HG02759 (cell line): ENCODE measurements at regions not wholly inside any gene's neighbourhood (a gene's known extent, or its start where the extent isn't known, plus 50 kb on each side); places are given as distances from the start of the nearest gene placed in this dataset.

ENCODE experiments used
- ATAC-seq: cut with Tn5 transposase; IDR thresholded peaks from one replicate; pipeline ENCODE4 v1.9.1; 2021; ENCODE audit warnings: mild to moderate bottlenecking, moderate library complexity; ENCODE audit not compliant: unreplicated experiment

DNA sequence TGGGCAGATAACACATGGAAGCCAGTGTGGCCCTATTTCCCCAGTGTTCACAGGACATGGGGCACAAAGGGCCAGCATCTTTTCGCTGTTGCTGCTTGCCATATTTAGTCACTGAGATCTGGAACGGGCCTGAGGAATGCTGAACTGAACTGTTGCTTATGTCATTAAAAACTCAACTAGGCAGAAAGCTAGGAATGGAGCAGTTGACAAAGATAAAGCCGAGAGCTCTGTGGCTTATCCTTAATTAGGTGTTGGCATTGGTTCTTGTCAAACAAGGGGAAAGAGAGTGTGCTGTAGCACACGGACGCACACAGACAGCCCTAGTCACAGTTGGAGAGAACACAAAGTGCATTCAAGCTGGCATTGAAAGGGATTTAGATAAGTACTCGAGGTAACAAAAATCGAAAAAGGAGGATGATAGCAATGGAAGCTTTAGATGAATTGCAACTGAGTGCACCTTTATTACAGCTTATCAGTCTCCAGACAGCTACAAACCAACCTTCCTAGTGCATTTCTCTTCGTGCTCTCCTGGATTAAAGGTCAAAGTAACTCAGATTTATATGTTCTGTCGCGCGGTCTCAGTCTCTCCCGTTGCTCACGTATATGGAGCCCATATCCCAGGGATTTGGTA lies 450.2 kb upstream of the ZNF608 start:
- ATAC-seq = no peak

GRCh38 chr5:125197321-125197720 lies 450.9 kb upstream of the ZNF608 start:
- ATAC-seq = no peak

DNA sequence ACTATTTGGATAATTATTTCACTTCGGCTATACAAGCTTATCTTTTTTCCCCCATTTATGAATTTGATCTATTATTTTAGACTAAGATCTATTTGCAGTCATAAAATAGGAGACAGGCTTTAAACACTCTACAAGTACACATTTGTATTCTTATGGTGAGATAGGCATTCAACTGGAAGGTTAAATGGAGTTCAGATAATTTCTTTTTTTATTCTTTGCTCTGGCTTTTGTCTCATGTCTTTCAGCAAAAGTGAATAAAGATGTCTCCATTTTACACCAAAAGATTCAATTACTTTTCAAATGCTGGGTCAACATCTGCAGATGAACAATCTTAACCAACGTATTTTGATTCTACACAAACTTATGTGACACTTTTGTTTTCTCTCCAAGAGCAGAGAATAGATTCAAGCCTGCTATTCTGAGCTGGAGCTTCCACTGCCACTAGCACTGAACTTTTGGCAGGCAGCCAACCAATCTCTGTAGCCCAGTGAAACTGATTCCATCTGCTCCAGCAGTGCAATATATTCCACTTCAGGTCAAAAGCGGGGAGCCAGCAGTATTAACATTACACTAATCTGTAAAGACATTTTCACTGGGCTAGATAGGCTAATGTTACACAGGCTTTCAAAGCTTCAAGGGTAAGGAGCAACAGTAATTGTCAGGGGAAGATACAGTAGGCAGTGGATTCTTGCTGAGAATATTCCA lies 452.0 kb upstream of the ZNF608 start:
- ATAC-seq = no peak

- ATAC-seq = no peak
Observed at GRCh38 chr5:125199373-125199772, 452.9 kb upstream of the ZNF608 start.

- peak; percentile 69 for ATAC-seq
Observed at GRCh38 chr5:125199968-125200865, 453.8 kb upstream of the ZNF608 start.

DNA sequence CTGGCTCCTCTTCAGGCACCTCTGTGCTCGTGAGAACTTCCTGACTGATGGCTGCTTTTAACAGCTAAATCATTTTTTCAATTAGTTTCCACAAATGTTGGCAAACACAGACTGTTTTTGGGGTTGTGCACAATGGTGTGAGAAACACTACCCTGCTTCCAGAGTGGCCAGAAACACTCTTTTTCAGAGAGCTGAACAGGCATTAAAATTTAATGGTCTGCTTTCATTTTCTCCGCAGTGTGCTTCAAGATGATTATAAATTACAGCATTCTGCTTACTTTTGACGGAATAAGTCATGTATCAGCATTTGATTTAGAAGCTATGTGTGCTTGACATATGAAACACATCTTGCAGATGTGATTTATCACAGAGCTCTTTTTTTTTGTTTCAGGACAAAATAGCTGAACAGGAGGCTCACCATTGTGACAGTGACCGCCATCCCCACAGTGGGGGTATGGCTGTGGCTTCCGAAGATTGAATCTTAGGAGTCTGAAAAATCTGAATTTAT lies 454.5 kb upstream of the ZNF608 start:
- no peak for ATAC-seq

- ATAC-seq = no peak
Observed at GRCh38 chr5:125201446-125202052, 455.1 kb upstream of the ZNF608 start.

DNA sequence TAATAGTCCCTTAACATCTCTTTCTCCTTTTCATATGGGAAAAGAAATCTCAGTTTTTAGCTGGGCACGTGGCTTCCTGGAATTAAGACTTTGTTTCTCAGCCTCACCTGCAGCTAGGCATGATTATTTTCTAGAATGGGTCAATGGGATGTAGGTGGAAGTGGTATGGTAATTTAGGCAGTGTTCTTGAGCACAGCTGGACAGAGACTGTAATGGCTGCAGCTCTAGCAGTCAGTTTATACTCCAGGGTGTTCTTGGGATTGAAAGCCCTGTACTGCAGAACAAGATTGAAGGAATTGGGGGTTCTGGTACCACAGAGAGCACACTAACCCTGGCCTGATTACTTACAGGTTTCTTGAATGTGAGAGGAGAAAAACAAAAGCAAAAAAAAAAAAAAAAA lies 455.9 kb upstream of the ZNF608 start:
- no peak for ATAC-seq

DNA sequence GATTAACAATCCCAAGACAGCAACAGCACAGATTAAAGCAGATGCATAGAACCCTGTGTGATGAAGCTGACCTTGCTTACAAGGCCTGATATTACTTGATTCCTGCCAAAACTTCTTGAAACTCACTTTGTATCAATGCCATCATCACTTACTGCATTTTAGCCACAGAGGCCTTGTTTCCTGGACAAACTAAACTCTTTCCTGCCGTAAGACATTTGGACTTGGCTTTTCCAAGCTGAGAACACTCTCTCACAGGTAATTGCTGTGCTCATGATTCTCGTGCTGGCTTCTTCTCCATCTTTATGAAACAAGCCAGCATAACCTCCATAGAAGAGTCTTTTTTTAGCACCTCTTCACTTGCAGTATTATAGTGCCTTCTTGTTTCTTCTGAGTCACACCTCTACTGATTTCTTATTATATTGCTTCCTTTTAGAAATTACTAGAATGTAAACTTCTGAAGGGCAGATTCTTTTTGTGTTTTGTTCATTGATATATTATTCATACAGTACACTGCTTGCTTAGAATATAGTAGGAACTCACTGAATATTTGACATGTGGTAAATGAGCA lies 456.5 kb upstream of the ZNF608 start:
- ATAC-seq = no peak

DNA sequence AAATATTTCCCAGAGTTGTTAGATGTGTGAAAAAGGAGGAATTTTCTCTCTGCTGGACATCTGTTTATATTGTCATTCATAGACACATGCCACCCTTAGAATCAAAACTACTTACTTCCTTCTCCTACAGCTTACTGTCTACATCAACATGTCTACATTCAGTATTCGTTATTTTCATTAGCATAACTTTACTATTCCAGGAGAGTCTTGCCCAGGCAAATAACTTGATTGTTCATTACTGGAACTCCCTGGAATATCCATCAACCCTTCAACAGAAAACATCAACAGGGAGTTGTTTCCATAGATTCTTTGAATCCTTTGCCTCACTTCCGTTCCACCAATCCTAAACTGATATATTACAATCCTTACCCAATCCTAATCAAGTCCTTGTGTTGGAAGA lies 457.5 kb upstream of the ZNF608 start:
- no peak for ATAC-seq

DNA sequence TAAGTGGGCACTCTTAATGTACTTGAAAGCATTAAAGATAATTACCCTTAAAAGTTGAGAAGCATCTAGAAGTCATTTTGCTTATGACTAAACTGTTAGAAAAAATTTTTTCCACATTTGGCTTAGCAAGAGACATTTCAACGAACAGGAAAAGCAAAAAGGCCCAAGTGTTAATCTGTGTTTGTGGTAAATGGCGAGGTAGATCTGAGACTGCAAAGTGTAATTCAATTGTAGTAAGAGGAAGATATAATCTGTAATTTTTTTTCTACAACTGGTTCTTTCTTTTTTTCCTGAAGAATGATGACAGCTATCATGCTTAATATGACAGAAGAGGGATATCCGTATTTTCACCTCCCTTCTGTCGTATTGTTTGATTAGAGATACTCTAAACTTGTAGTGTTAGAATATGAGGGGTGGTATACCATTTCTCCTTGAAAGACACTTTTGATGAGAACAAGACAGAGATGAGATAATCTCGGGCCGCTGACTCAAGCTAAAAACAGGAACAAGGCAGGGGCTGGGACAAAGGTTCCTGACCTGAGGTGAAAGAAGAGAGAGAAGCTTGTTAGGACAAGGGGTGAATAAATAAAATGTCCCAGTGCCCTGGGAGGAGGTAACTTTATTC lies 459.3 kb upstream of the ZNF608 start:
- ATAC-seq = no peak

- ATAC-seq = no peak
Observed at GRCh38 chr5:125207856-125208255, 461.4 kb upstream of the ZNF608 start.

DNA sequence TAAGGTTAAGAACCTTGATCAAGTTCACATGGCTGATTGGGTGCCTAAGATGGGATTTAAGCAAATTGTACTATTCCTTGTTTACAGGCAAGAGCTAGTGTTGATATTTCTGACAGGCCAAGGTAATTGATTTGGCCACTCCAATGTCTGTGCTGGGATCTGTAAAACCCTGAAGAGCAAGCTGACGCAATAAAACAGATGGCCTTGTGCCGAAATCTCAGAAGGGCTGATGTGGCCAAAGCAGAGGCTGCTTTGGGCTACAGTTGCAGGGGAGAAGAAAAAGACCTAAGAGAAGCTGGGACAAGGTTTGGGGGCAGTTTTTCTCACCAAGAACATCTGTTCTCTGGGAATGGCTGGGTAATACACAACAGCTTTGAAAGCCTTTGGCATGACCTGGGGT lies 463.2 kb upstream of the ZNF608 start:
- ATAC-seq = no peak

DNA sequence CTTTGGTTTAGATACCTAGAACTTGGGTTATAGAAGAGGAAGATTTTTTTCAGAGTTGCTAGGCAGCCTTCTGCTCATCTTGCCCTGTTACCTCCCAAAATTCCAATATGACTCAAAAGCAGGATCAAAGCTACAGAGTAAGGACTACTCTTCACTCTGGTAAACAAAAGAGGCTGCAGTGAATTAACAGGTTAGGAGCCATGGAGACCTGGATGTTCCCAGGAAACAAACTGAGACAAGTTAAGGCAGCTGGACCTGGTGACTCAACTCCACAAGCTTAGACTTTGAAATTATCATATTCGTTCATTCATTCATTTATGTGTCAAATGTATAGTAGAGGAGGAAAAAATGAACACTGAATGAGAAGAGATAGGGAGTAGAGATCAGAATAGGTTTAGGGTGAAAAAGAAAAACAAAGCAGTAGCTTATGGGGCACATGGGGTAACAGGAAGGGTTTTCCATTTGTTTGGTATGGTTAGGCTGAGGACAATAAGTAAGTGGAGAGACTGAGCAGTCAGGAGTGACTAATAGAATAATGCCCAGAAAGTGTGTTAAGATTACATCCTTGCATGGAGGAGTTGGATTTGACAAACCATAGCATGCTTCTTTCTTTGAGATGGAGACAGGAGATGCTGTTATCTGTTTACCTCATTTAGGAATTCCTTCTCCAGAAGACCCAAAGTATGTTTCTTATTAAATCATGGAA lies 464.0 kb upstream of the ZNF608 start:
- ATAC-seq = no peak

GRCh38 chr5:125214080-125214479 lies 467.6 kb upstream of the ZNF608 start:
- peak; percentile 58 for ATAC-seq

DNA sequence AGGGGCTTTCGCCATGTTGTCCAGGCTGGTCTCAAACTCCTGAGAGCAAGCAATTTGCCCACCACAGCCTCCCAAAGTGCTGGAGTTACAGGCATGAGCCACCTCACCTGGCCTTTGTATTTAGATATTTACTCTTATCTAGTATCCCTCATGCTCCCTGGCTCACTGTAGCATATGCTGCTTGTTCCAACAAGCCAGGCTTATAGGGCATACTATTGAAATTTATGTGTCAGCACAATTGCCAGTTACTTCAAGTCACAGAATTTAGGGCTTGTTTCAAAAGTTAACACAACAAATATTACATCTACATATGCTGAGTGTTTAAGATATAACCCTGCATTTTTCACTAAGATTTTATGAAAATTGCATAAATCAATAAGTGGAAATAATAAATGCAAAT lies 469.2 kb upstream of the ZNF608 start:
- ATAC-seq = no peak

DNA sequence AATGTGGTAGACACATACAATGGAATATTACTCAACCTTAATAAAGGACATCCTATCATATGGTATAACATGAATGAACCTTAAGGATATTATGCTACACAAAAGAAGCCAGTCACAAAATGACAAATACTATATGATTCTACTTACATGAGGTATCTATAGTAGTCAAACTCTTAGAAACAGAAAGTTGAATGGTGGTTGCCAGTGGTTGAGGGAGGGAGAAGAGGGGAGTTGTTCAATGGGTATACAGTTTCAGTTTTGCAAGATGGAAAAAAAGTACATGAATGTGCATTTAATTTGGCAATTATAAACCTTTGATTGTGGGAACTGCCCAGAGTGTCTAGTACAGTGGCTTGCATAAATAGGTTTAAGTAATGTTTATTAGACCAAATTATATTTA lies 473.3 kb upstream of the ZNF608 start:
- ATAC-seq = no peak

DNA sequence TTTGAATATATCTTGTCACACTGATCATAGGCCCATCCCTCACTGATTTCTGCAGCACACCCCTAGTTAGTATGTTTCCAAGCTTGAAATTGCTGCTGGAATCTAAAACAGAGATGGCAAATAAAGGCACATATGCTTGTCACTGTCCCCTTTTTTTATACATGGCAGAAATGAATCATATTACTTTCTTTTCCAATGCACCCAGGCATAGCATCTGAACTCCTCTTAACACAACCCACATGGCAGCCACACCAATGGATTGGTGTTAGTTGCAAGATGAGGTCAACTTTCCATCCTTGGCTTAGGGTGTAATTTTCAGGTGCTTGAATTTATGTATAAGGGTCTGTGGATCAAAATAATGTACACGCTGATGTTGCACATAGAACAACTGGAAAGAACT lies 473.8 kb upstream of the ZNF608 start:
- no peak for ATAC-seq

- no peak for ATAC-seq
Observed at GRCh38 chr5:125222597-125223240, 476.3 kb upstream of the ZNF608 start.
